Endothelial cell of umbilical vein (primary cell): ENCODE measurements at regions not wholly inside any gene's neighbourhood (a gene's known extent, or its start where the extent isn't known, plus 50 kb on each side); places are given as distances from the start of the nearest gene placed in this dataset.

Source experiments
- BruUV-seq: library from RNA; stranded (reverse); fragments of 400-500 nt; replicated peaks from 2 replicates; lab custom pipeline; 2021; lab: Mats Ljungman, UMichigan
- CTCF ChIA-PET: fragments of 300-600, 350-600 bp; sonication (Branson Sonifier 250); formaldehyde crosslinking; loops from one replicate; lab custom pipeline; 2021; ENCODE audit warnings: antibody characterized with exemption, inconsistent platforms; lab: Charles Lee
- POLR2A ChIA-PET: fragments of 300-600, 350-600 bp; sonication (Branson Sonifier 250); formaldehyde crosslinking; loops from one replicate; lab custom pipeline; 2021; ENCODE audit warnings: antibody characterized with exemption, inconsistent platforms; lab: Charles Lee
- DNase-seq: peaks from one replicate; pipeline ENCODE4 v3.0.0-alpha.2; 2011; ENCODE audit warnings: low read depth, low spot score
- FAIRE-seq: peaks from 2 replicates; lab custom pipeline; 2011; peaks lifted over from hg19 to GRCh38; lab: Jason Lieb, UNC
- H2AFZ ChIP-seq: 2 replicates; pipeline ENCODE4 v1.6.0; 2012; ENCODE audit warnings: low read depth, low read length, control low read depth, inconsistent platforms
- H3K27ac ChIP-seq: 2 replicates; pipeline ENCODE4 v1.5.1; 2011; ENCODE audit warnings: low read depth, mild to moderate bottlenecking, control low read depth, low read length, moderate library complexity; ENCODE audit not compliant: insufficient read depth
- H3K27me3 ChIP-seq, 2 experiments: 2 replicates each; pipeline versions ENCODE4 v1.6.0 to v1.6.1; 2011; ENCODE audit warnings: low read length in 2 of 2, mixed read lengths in 1 of 2; ENCODE audit not compliant: control insufficient read depth in 2 of 2, insufficient read depth in 2 of 2
- H3K36me3 ChIP-seq, 2 experiments: 2 replicates in 1 of 2; 3 replicates in 1 of 2; pipeline ENCODE4 v1.5.1; 2011; ENCODE audit warnings: low read length in 2 of 2, mild to moderate bottlenecking in 1 of 2, moderate library complexity in 1 of 2; ENCODE audit not compliant: control insufficient read depth in 2 of 2, insufficient read depth in 2 of 2; ENCODE audit errors: extremely low read depth in 1 of 2
- H3K4me1 ChIP-seq: 3 replicates; pipeline ENCODE4 v1.5.1; 2011; ENCODE audit warnings: mild to moderate bottlenecking, low read length; ENCODE audit not compliant: control insufficient read depth, insufficient read depth; ENCODE audit errors: extremely low read depth
- H3K4me2 ChIP-seq: 2 replicates; pipeline ENCODE4 v1.6.1; 2011; ENCODE audit warnings: low read length, control low read depth, mixed read lengths; ENCODE audit not compliant: insufficient read depth
- H3K4me3 ChIP-seq, 3 experiments: fragments of 200-600 bp in 1 of 3; sonication (generic), shearing (Covaris generic) in 1 of 3; replicated peaks in 1 of 3; 2 replicates each; pipeline ENCODE4 v1.5.1; 2011 to 2016; ENCODE audit warnings: control low read depth in 3 of 3, low read length in 3 of 3, mild to moderate bottlenecking in 2 of 3, inconsistent platforms in 1 of 3, low read depth in 1 of 3, moderate library complexity in 1 of 3; ENCODE audit not compliant: insufficient read depth in 1 of 3
- H3K79me2 ChIP-seq: 2 replicates; pipeline ENCODE4 v1.6.0; 2012; ENCODE audit warnings: low read length, inconsistent platforms; ENCODE audit not compliant: control insufficient read depth, insufficient read depth
- H3K9ac ChIP-seq: replicated peaks from 2 replicates; pipeline ENCODE3; 2011; ENCODE audit warnings: low read length, control low read depth; ENCODE audit not compliant: insufficient read depth; ENCODE audit errors: extremely low read depth
- H3K9me1 ChIP-seq: replicated peaks from 3 replicates; pipeline ENCODE4 v1.6.0; 2011; ENCODE audit warnings: mild to moderate bottlenecking, low read length; ENCODE audit not compliant: control insufficient read depth, insufficient read depth; ENCODE audit errors: extremely low read depth
- H3K9me3 ChIP-seq: replicated peaks from 2 replicates; pipeline ENCODE4 v1.5.1; 2012; ENCODE audit warnings: low read length, inconsistent platforms; ENCODE audit not compliant: control insufficient read depth, insufficient read depth
- H4K20me1 ChIP-seq: replicated peaks from 2 replicates; pipeline ENCODE3; 2011; ENCODE audit warnings: mild to moderate bottlenecking, low read length; ENCODE audit not compliant: control insufficient read depth, insufficient read depth; ENCODE audit errors: extremely low read depth
- CTCF ChIP-seq, 2 donors: IDR thresholded peaks; 1 replicate in 1 of 2; 2 replicates in 1 of 2; pipeline ENCODE4 v1.5.1; 2011; ENCODE audit warnings: low read length in 2 of 2, mild to moderate bottlenecking in 2 of 2, moderate library complexity in 2 of 2, control low read depth in 1 of 2, inconsistent platforms in 1 of 2, low read depth in 1 of 2; ENCODE audit not compliant: insufficient read depth in 1 of 2; ENCODE audit errors: extremely low read depth in 1 of 2
- EZH2 ChIP-seq: IDR thresholded peaks from 2 replicates; pipeline ENCODE4 v1.6.1; 2012; ENCODE audit warnings: borderline replicate concordance, low read depth, mild to moderate bottlenecking, moderate library complexity, low read length, inconsistent platforms; ENCODE audit not compliant: severe bottlenecking
- FOS ChIP-seq: IDR thresholded peaks from 2 replicates; pipeline ENCODE4 v1.6.1; 2011; ENCODE audit warnings: mild to moderate bottlenecking, low read length, moderate library complexity, borderline replicate concordance; ENCODE audit not compliant: insufficient read depth
- GATA2 ChIP-seq: IDR thresholded peaks from 2 replicates; pipeline ENCODE4 v1.7.0; 2011; ENCODE audit warnings: low read depth, mild to moderate bottlenecking, moderate library complexity, mixed read lengths, low read length; ENCODE audit not compliant: insufficient read length, insufficient read depth
- JUN ChIP-seq: IDR thresholded peaks from 2 replicates; pipeline ENCODE4 v1.6.1; 2011; ENCODE audit warnings: borderline replicate concordance, low read depth; ENCODE audit not compliant: insufficient read length, insufficient read depth
- MYC ChIP-seq: IDR thresholded peaks from one replicate; pipeline ENCODE4 v1.6.1; 2011; ENCODE audit warnings: mild to moderate bottlenecking, low read depth, low read length
- POLR2A ChIP-seq: IDR thresholded peaks from 2 replicates; pipeline ENCODE4 v1.6.1; 2012; ENCODE audit warnings: low read depth, mild to moderate bottlenecking, control low read depth, low read length
- POLR2AphosphoS5 ChIP-seq: IDR thresholded peaks from 2 replicates; pipeline ENCODE4 v1.6.1; 2012; ENCODE audit warnings: low read depth, mild to moderate bottlenecking, control low read depth, low read length, moderate library complexity; ENCODE audit not compliant: insufficient read depth
- dilution Hi-C: fragments of 300-500 bp; cut with MboI; formaldehyde crosslinking; loops from one replicate; pipeline ENCODE4 v1.15.0; 2019; ENCODE audit warnings: low sequenced_read_pairs; ENCODE audit not compliant: extremely low pct_ligation_motif_present
- intact Hi-C: fragments of 100-400 bp; cut with micrococcal nuclease; formaldehyde crosslinking; loops from one replicate; pipeline ENCODE4 v1.10.0; 2022
- TF ChIP-seq, protein P1 (sequence below): IDR thresholded peaks from 2 replicates; pipeline ENCODE4 v1.6.1; 2011; ENCODE audit not compliant: insufficient read depth, insufficient read length

DNA sequence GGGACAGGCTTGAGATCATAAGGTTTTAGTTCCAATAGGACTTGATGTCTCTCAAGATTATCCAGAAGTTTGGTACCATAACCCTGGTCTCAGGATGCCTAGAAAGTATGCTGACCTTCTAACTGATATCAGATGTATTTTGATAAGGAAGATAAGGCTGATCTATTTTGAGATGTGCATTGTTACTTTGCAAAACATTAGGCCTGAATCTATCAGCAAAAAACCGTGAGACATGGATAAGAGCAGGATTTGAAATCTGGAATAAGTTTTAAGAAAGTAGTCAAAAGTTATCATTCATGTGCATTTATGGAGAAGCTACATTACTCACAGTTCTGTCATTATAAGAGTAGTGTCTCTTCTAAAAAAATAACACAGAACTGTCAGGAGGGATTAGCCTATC, 467.1 kb upstream of the HS3ST1 start:
- Histone ChIP-seq H3K9me1 (no peaks in the 10 kb centered on the region), H3K27me3 (no peaks in the 10 kb centered on the region), H3K27ac (no peak overlapping the region), H3K79me2 (no peaks in the 10 kb centered on the region), H3K36me3 (no peaks in the 10 kb centered on the region), H2AFZ (no peak overlapping the region), H3K9me3 (no peaks in the 10 kb centered on the region), H3K9ac (no peak overlapping the region), H4K20me1 (no peaks in the 10 kb centered on the region), H3K4me2 (no peak overlapping the region), H3K4me3 (no peak overlapping the region), H3K4me1 (no peaks in the 10 kb centered on the region)
- TF ChIP-seq MYC (no peak), CTCF (IDR thresholded peaks at IDR 0.05; ENCODE audit: extremely low read depth in 1 of 2, insufficient read depth in 1 of 2, low read depth in 1 of 2, low read length in 2 of 2) (no peak), GATA2 (no peak), POLR2A (no peak), EZH2 (no peak), FOS (no peak), JUN (no peak), POLR2AphosphoS5 (no peak)
- TF ChIP-seq, protein P1, sequence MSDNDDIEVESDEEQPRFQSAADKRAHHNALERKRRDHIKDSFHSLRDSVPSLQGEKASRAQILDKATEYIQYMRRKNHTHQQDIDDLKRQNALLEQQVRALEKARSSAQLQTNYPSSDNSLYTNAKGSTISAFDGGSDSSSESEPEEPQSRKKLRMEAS, result no peak
- ChIA-PET CTCF (interaction anchor here (2.3 kb wide), 1 partner anchor 8 kb away, joined by 14 read pairs; no protein-coding TSS in a partner anchor), POLR2A (no interaction called here)
- intact Hi-C loops (no loop called here), dilution Hi-C loops (no loop called here)
- no TSS peak for BruUV-seq
- FAIRE-seq (no peak), DNase-seq (no peak)
